Loucy (cell line): ENCODE measurements at regions not wholly inside any gene's neighbourhood (a gene's known extent, or its start where the extent isn't known, plus 50 kb on each side); places are given as distances from the start of the nearest gene placed in this dataset.

ENCODE experiments used
- H2AFZ ChIP-seq: fragments of 200-600 bp; sonication (generic); 2 replicates; pipeline ENCODE4 v1.6.0; 2016; ENCODE audit warnings: antibody characterized with exemption, mild to moderate bottlenecking, low read length, moderate library complexity
- H3F3A ChIP-seq: fragments of 200-600 bp; 2 replicates; pipeline ENCODE4 v1.6.0; 2016; ENCODE audit warnings: antibody characterized with exemption, low read depth, mild to moderate bottlenecking
- H3K27me3 ChIP-seq: fragments of 200-600 bp; sonication (generic); 2 replicates; pipeline ENCODE4 v1.6.1; 2014; ENCODE audit warnings: low read length, mild to moderate bottlenecking; ENCODE audit not compliant: insufficient read depth, poor library complexity, severe bottlenecking
- H3K36me3 ChIP-seq: fragments of 200-600 bp; sonication (generic); 2 replicates; pipeline ENCODE4 v1.6.1; 2016; ENCODE audit warnings: low read length; ENCODE audit not compliant: insufficient read depth
- H3K4me1 ChIP-seq: fragments of 200-600 bp; sonication (generic); 2 replicates; pipeline ENCODE4 v1.5.1; 2014; ENCODE audit warnings: low read length, mild to moderate bottlenecking; ENCODE audit not compliant: insufficient read depth, poor library complexity, severe bottlenecking
- H3K4me2 ChIP-seq: fragments of 200-600 bp; sonication (generic); 2 replicates; pipeline ENCODE4 v1.6.0; 2014; ENCODE audit warnings: antibody characterized with exemption, low read length, low read depth, mild to moderate bottlenecking; ENCODE audit not compliant: poor library complexity, severe bottlenecking
- H3K4me3 ChIP-seq: fragments of 200-600 bp; sonication (generic); 2 replicates; pipeline ENCODE4 v1.5.1; 2014; ENCODE audit warnings: low read length, mild to moderate bottlenecking, mixed read lengths; ENCODE audit not compliant: poor library complexity, severe bottlenecking
- H3K79me2 ChIP-seq: fragments of 200-600 bp; sonication (generic); 2 replicates; pipeline ENCODE4 v1.6.1; 2014; ENCODE audit warnings: low read length; ENCODE audit not compliant: insufficient read depth
- H3K9ac ChIP-seq: fragments of 200-600 bp; sonication (generic); 2 replicates; pipeline ENCODE4 v1.6.0; 2014; ENCODE audit warnings: mild to moderate bottlenecking, low read depth, low read length, moderate library complexity; ENCODE audit not compliant: poor library complexity, severe bottlenecking
- H3K9me2 ChIP-seq: fragments of 200-600 bp; sonication (generic); replicated peaks from 2 replicates; pipeline ENCODE4 v1.6.1; 2016; ENCODE audit warnings: low read depth, low read length, mixed read lengths
- H3K9me3 ChIP-seq: fragments of 200-600 bp; sonication (generic); 2 replicates; pipeline ENCODE4 v1.6.1; 2014; ENCODE audit warnings: mild to moderate bottlenecking, antibody characterized with exemption, low read length, low read depth; ENCODE audit not compliant: insufficient read depth
- H4K20me1 ChIP-seq: fragments of 200-600 bp; sonication (generic); 2 replicates; pipeline ENCODE4 v1.6.0; 2014; ENCODE audit warnings: antibody characterized with exemption, low read length, mild to moderate bottlenecking; ENCODE audit not compliant: insufficient read depth, poor library complexity, severe bottlenecking
- CTCF ChIP-seq: fragments of 200-600 bp; sonication (generic); conservative IDR thresholded peaks from 2 replicates; pipeline ENCODE4 v1.5.1; 2014; ENCODE audit warnings: mild to moderate bottlenecking, antibody characterized with exemption, low read length
- EZH2phosphoT487 ChIP-seq: fragments of 200-600 bp; IDR thresholded peaks from 2 replicates; pipeline ENCODE4 v1.6.1; 2018; ENCODE audit warnings: antibody characterized with exemption, mild to moderate bottlenecking, moderate library complexity, borderline replicate concordance

GRCh38 chr18:45227001-45227742 lies 388.1 kb upstream of the SLC14A2 start:
- Histone ChIP-seq H3K4me3 (no peak overlapping the region), H3F3A (no peaks in the 10 kb centered on the region), H3K4me1 (peaks cover 9% of the 10 kb centered on the region), H2AFZ (no peak overlapping the region), H3K9ac (no peak overlapping the region), H3K27me3 (no peaks in the 10 kb centered on the region), H3K36me3 (no peaks in the 10 kb centered on the region), H3K9me2 (no peaks in the 10 kb centered on the region), H3K4me2 (no peak overlapping the region), H3K9me3 (no peaks in the 10 kb centered on the region), H4K20me1 (no peaks in the 10 kb centered on the region), H3K79me2 (no peaks in the 10 kb centered on the region)
- no peak for TF ChIP-seq EZH2phosphoT487
- TF ChIP-seq CTCF, result no peak

- no peaks in the 10 kb centered on the region for H3K36me3 ChIP-seq
- no peaks in the 10 kb centered on the region for H3K9me3 ChIP-seq
- H4K20me1 ChIP-seq, result no peaks in the 10 kb centered on the region
- H3F3A ChIP-seq, result no peaks in the 10 kb centered on the region
- H3K79me2 ChIP-seq, result no peaks in the 10 kb centered on the region
- H3K4me3 ChIP-seq, result no peak overlapping the region
- no peak overlapping the region for H3K9ac ChIP-seq
- H2AFZ ChIP-seq, result no peak overlapping the region; the same call in 1 of the 2 replicates
- no peaks in the 10 kb centered on the region for H3K9me2 ChIP-seq
- no peak overlapping the region for H3K4me2 ChIP-seq
- peaks cover 9% of the 10 kb centered on the region for H3K4me1 ChIP-seq
- no peaks in the 10 kb centered on the region for H3K27me3 ChIP-seq
- TF ChIP-seq EZH2phosphoT487 (no peak), CTCF (no peak)
Observed at GRCh38 chr18:45228796-45229388, 386.4 kb upstream of the SLC14A2 start.

GRCh38 chr18:45231617-45232016 lies 383.7 kb upstream of the SLC14A2 start:
- no peaks in the 10 kb centered on the region for H3K27me3 ChIP-seq
- H3K4me3 ChIP-seq, result no peak overlapping the region
- H3K79me2 ChIP-seq, result no peaks in the 10 kb centered on the region
- H3K36me3 ChIP-seq, result no peaks in the 10 kb centered on the region
- H2AFZ ChIP-seq, result no peak overlapping the region
- H3K9ac ChIP-seq, result no peak overlapping the region
- no peak overlapping the region for H3K4me2 ChIP-seq
- H3K4me1 ChIP-seq, result peaks cover 7% of the 10 kb centered on the region
- TF ChIP-seq CTCF (no peak), EZH2phosphoT487 (no peak)
- no peaks in the 10 kb centered on the region for H3K9me3 ChIP-seq
- no peaks in the 10 kb centered on the region for H3K9me2 ChIP-seq
- H3F3A ChIP-seq, result no peaks in the 10 kb centered on the region
- H4K20me1 ChIP-seq, result no peaks in the 10 kb centered on the region
